ENCODE measurements at regions not wholly inside any gene's neighbourhood (a gene's known extent, or its start where the extent isn't known, plus 50 kb on each side); places are given as distances from the start of the nearest gene placed in this dataset.

- Histone ChIP-seq H3K9me3 (ENCODE audit: control insufficient read depth, low read depth, low read length) (peaks cover 4% of the 10 kb centered on the region), H3K4me3 (ENCODE audit: control insufficient read depth in 2 of 3, extremely low read depth in 1 of 3, insufficient read depth in 2 of 3, low read depth in 1 of 3, low read length in 3 of 3) (no peak overlapping the region), H3K27ac (ENCODE audit: control insufficient read depth, insufficient read depth, low read length) (no peak overlapping the region), H3K9me1 (ENCODE audit: control insufficient read depth, extremely low read depth, insufficient read depth, low read length) (no peaks in the 10 kb centered on the region), H3K27me3 (ENCODE audit: control insufficient read depth, extremely low read depth, insufficient read depth, low read length) (no peaks in the 10 kb centered on the region), H3K4me2 (ENCODE audit: control insufficient read depth, extremely low read depth, insufficient read depth, low read depth, low read length) (no peak overlapping the region), H4K20me1 (ENCODE audit: control insufficient read depth, extremely low read depth, insufficient read depth, low read length) (no peaks in the 10 kb centered on the region), H3K79me2 (ENCODE audit: control insufficient read depth, insufficient read depth, low read length) (no peaks in the 10 kb centered on the region), H2AFZ (ENCODE audit: control insufficient read depth, low read length) (no peak overlapping the region), H3K36me3 (ENCODE audit: control insufficient read depth in 2 of 2, extremely low read depth in 1 of 2, insufficient read depth in 2 of 2, low read length in 2 of 2) (no peaks in the 10 kb centered on the region), H3K9ac (ENCODE audit: control insufficient read depth, extremely low read depth, insufficient read depth, low read length) (no peak overlapping the region), H3K4me1 (ENCODE audit: control insufficient read depth, extremely low read depth, insufficient read depth, low read length) (no peaks in the 10 kb centered on the region)
- dilution Hi-C loops (cut with MboI; ENCODE audit: extremely low pct_ligation_motif_present, low sequenced_read_pairs), result no loop called here
- no peak for DNase-seq (ENCODE audit: low read depth, low spot score)
- TF ChIP-seq EZH2 (IDR thresholded peaks at IDR 0.05; ENCODE audit: low read length), result no peak
- no peak for TF ChIP-seq CTCF (optimal IDR thresholded peaks at IDR 0.05 in 1 of 3, IDR thresholded peaks at IDR 0.05 in 1 of 3, conservative IDR thresholded peaks at IDR 0.05 in 1 of 3; ENCODE audit: extremely low read depth in 1 of 3, insufficient read depth in 2 of 3, low read length in 3 of 3)
- no peak for FAIRE-seq
These were observed 116.6 kb downstream of the IRF8 start for GRCh38 chr16:86015606-86016005.

DNA sequence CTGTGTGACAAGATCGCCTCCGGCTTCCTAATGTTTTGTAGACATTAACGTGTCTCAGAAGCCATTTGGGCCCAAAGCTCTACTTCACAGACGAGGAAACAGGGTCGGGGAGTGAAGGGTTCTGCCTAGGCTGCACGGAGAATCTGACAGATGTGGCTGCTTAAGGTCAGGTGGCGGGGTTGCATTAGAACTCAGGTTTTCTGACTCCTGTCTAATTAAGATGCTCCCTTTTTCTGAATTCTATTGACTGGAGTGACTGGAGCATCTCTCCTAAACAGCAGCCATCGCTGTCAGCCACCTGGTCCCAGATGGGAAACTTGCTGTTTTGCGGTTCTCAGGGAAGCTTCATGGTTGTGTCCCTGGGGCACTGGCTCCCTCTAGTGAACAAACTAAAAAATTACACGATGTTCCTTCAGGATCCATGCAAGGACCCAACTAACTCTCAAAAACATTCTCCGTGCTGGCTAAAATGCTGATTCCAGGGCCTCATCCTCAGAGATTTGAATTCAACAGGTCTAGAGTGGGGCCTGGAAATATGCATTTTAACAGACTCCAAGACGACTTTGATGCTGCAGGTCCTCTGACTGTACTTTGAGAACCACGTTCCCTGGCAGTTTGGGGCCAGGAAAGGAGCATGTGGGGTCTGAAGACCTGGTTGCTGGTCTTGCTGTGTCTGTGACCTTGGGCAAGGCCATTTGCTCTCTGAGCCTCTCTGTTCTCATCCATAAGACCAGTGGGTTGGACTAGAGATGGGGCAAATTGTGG lies 117.4 kb downstream of the IRF8 start:
- H3K79me2 ChIP-seq (ENCODE audit: control insufficient read depth, insufficient read depth, low read length), result no peaks in the 10 kb centered on the region
- peak; percentile 9 for DNase-seq (ENCODE audit: low read depth, low spot score)
- H3K4me3 ChIP-seq (ENCODE audit: control insufficient read depth in 2 of 3, extremely low read depth in 1 of 3, insufficient read depth in 2 of 3, low read depth in 1 of 3, low read length in 3 of 3), result no peak overlapping the region
- H4K20me1 ChIP-seq (ENCODE audit: control insufficient read depth, extremely low read depth, insufficient read depth, low read length), result no peaks in the 10 kb centered on the region
- H3K27me3 ChIP-seq (ENCODE audit: control insufficient read depth, extremely low read depth, insufficient read depth, low read length), result no peaks in the 10 kb centered on the region
- TF ChIP-seq EZH2 (IDR thresholded peaks at IDR 0.05; ENCODE audit: low read length), result no peak
- TF ChIP-seq CTCF (optimal IDR thresholded peaks at IDR 0.05 in 1 of 3, IDR thresholded peaks at IDR 0.05 in 1 of 3, conservative IDR thresholded peaks at IDR 0.05 in 1 of 3; ENCODE audit: extremely low read depth in 1 of 3, insufficient read depth in 2 of 3, low read length in 3 of 3), result peak; percentile 63 to 77 (median 71)
- H3K27ac ChIP-seq (ENCODE audit: control insufficient read depth, insufficient read depth, low read length), result no peak overlapping the region
- H3K9me1 ChIP-seq (ENCODE audit: control insufficient read depth, extremely low read depth, insufficient read depth, low read length), result no peaks in the 10 kb centered on the region
- peak; percentile 69 for FAIRE-seq
- H3K9ac ChIP-seq (ENCODE audit: control insufficient read depth, extremely low read depth, insufficient read depth, low read length), result no peak overlapping the region
- no peaks in the 10 kb centered on the region for H3K4me1 ChIP-seq (ENCODE audit: control insufficient read depth, extremely low read depth, insufficient read depth, low read length)
- no peak overlapping the region for H2AFZ ChIP-seq (ENCODE audit: control insufficient read depth, low read length)
- H3K9me3 ChIP-seq (ENCODE audit: control insufficient read depth, low read depth, low read length), result peaks cover 4% of the 10 kb centered on the region
- dilution Hi-C loops (cut with MboI; ENCODE audit: extremely low pct_ligation_motif_present, low sequenced_read_pairs), result no loop called here
- H3K4me2 ChIP-seq (ENCODE audit: control insufficient read depth, extremely low read depth, insufficient read depth, low read depth, low read length), result no peak overlapping the region
- H3K36me3 ChIP-seq (ENCODE audit: control insufficient read depth in 2 of 2, extremely low read depth in 1 of 2, insufficient read depth in 2 of 2, low read length in 2 of 2), result no peaks in the 10 kb centered on the region

All from keratinocyte (primary cell).